Prostate gland (tissue), 2 donors: ENCODE measurements at regions not wholly inside any gene's neighbourhood (a gene's known extent, or its start where the extent isn't known, plus 50 kb on each side); places are given as distances from the start of the nearest gene placed in this dataset.

ENCODE experiments used
- POLR2A ChIP-seq: fragments of 450-650 bp; IDR thresholded peaks from one replicate; pipeline ENCODE4 v1.6.1; 2016; ENCODE audit warnings: antibody characterized with exemption, mild to moderate bottlenecking
- TF ChIP-seq, protein P1 (sequence below), 4 experiments: fragments of 200-600 bp in 2 of 4; fragments of 450-650 bp in 2 of 4; sonication (generic) in 2 of 4; IDR thresholded peaks; 1 replicate in 3 of 4; 2 replicates in 1 of 4; pipeline ENCODE4 v1.5.1; 2016 to 2019; ENCODE audit warnings: antibody characterized with exemption in 4 of 4, mild to moderate bottlenecking in 2 of 4, moderate library complexity in 2 of 4

DNA sequence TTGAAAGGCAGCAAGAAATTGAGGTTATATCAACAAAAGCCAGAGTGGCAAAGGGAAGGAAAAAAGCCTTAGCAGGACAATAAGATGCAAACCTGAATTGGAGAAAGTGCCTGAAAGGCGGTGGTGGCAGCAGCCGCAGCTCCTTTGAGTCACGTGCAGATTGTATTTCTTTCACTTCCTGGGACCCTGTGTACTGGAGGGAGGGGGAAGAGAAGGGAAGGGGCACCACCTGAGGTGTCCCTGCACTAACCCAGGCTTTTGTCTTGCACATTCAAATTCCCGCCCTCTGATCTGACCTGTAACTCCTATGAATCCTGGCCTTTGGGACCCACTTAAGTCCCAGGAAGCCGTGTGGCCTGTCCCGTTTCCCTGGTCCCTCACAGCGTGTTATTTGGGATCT is 326.1 kb upstream of the SKOR2 start:
- no peak for TF ChIP-seq POLR2A
- TF ChIP-seq, protein P1, sequence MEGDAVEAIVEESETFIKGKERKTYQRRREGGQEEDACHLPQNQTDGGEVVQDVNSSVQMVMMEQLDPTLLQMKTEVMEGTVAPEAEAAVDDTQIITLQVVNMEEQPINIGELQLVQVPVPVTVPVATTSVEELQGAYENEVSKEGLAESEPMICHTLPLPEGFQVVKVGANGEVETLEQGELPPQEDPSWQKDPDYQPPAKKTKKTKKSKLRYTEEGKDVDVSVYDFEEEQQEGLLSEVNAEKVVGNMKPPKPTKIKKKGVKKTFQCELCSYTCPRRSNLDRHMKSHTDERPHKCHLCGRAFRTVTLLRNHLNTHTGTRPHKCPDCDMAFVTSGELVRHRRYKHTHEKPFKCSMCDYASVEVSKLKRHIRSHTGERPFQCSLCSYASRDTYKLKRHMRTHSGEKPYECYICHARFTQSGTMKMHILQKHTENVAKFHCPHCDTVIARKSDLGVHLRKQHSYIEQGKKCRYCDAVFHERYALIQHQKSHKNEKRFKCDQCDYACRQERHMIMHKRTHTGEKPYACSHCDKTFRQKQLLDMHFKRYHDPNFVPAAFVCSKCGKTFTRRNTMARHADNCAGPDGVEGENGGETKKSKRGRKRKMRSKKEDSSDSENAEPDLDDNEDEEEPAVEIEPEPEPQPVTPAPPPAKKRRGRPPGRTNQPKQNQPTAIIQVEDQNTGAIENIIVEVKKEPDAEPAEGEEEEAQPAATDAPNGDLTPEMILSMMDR (IDR thresholded peaks at IDR 0.05) = no peak
